COR-L47 (cell line): ENCODE measurements at regions not wholly inside any gene's neighbourhood (a gene's known extent, or its start where the extent isn't known, plus 50 kb on each side); places are given as distances from the start of the nearest gene placed in this dataset.

ENCODE experiments used
- DNase-seq: peaks from one replicate; lab custom pipeline; 2025; lab: John Stamatoyannopoulos, UW

- DNase-seq = no peak
Observed at GRCh38 chr3:83092521-83093221, 1331.2 kb upstream of the GBE1 start.

- no peak for DNase-seq
Observed at GRCh38 chr3:83076041-83076440, 1314.6 kb upstream of the GBE1 start.

- DNase-seq = no peak
Observed at GRCh38 chr3:83074485-83074884, 1313.0 kb upstream of the GBE1 start.

- DNase-seq = no peak
Observed at GRCh38 chr3:83065851-83066460, 1304.5 kb upstream of the GBE1 start.

- no peak for DNase-seq
Observed at GRCh38 chr3:83063446-83063845, 1302.0 kb upstream of the GBE1 start.

GRCh38 chr3:83048556-83048955, 1287.1 kb upstream of the GBE1 start:
- DNase-seq = no peak

- no peak for DNase-seq
Observed at GRCh38 chr3:83039422-83039821, 1278.0 kb upstream of the GBE1 start.

GRCh38 chr3:83035704-83036010, 1274.2 kb upstream of the GBE1 start:
- no peak for DNase-seq

- no peak for DNase-seq
Observed at GRCh38 chr3:83034806-83035703, 1273.6 kb upstream of the GBE1 start.

- DNase-seq = peak; percentile 32
Observed at GRCh38 chr3:83033133-83033532, 1271.7 kb upstream of the GBE1 start.

GRCh38 chr3:83023086-83023485, 1261.6 kb upstream of the GBE1 start:
- no peak for DNase-seq

- no peak for DNase-seq
Observed at GRCh38 chr3:83011481-83011880, 1250.0 kb upstream of the GBE1 start.

GRCh38 chr3:83003917-83004316, 1242.5 kb upstream of the GBE1 start:
- DNase-seq = peak; percentile 1

GRCh38 chr3:83002869-83003445, 1241.5 kb upstream of the GBE1 start:
- DNase-seq = no peak

GRCh38 chr3:82999777-83000176, 1238.3 kb upstream of the GBE1 start:
- DNase-seq = no peak

- DNase-seq = no peak
Observed at GRCh38 chr3:82978368-82978767, 1216.9 kb upstream of the GBE1 start.

- no peak for DNase-seq
Observed at GRCh38 chr3:82977871-82978270, 1216.4 kb upstream of the GBE1 start.

- no peak for DNase-seq
Observed at GRCh38 chr3:82973791-82974190, 1212.3 kb upstream of the GBE1 start.

GRCh38 chr3:82960379-82960778, 1198.9 kb upstream of the GBE1 start:
- no peak for DNase-seq

GRCh38 chr3:82957696-82958095, 1196.3 kb upstream of the GBE1 start:
- DNase-seq = no peak

GRCh38 chr3:82957079-82957478, 1195.6 kb upstream of the GBE1 start:
- no peak for DNase-seq

GRCh38 chr3:82954486-82954885, 1193.0 kb upstream of the GBE1 start:
- no peak for DNase-seq

GRCh38 chr3:82942041-82942440, 1180.6 kb upstream of the GBE1 start:
- DNase-seq = no peak
